Neural crest cell (in vitro differentiated cells): ENCODE measurements at regions not wholly inside any gene's neighbourhood (a gene's known extent, or its start where the extent isn't known, plus 50 kb on each side); places are given as distances from the start of the nearest gene placed in this dataset.

Experiments
- DNase-seq: peaks from one replicate; pipeline ENCODE4 v3.0.0; 2021; ENCODE audit warnings: low read depth, mixed read lengths, low spot score
- H3K27ac Mint-ChIP-seq: one replicate; pipeline ENCODE4 v1.8.0; 2021; ENCODE audit warnings: mild to moderate bottlenecking, mixed read lengths; ENCODE audit not compliant: unreplicated experiment
- H3K27me3 Mint-ChIP-seq: 2 replicates; pipeline ENCODE4 v1.8.0; 2021; ENCODE audit warnings: low read depth, mild to moderate bottlenecking, mixed read lengths
- H3K36me3 Mint-ChIP-seq: 2 replicates; pipeline ENCODE4 v1.8.0; 2021; ENCODE audit warnings: low read depth, mild to moderate bottlenecking, mixed read lengths
- H3K4me1 Mint-ChIP-seq: 2 replicates; pipeline ENCODE4 v1.8.0; 2021; ENCODE audit warnings: mixed read lengths
- H3K4me3 Mint-ChIP-seq: one replicate; pipeline ENCODE4 v1.8.0; 2021; ENCODE audit warnings: mild to moderate bottlenecking, mixed read lengths
- H3K9me3 Mint-ChIP-seq: 2 replicates; pipeline ENCODE4 v1.8.0; 2021; ENCODE audit warnings: mixed read lengths
- CTCF ChIP-seq: fragments of 200-600 bp; sonication (generic); conservative IDR thresholded peaks from 2 replicates; pipeline ENCODE4 v1.5.0; 2021; ENCODE audit warnings: antibody characterized with exemption, mild to moderate bottlenecking

GRCh38 chr3:27985369-27986035, 255.9 kb upstream of the CMC1 start:
- Mint-ChIP-seq H3K4me1 (peaks cover 9% of the 10 kb centered on the region), H3K9me3 (no peaks in the 10 kb centered on the region), H3K4me3 (no peak overlapping the region), H3K27me3 (no peaks in the 10 kb centered on the region), H3K36me3 (no peaks in the 10 kb centered on the region), H3K27ac (no peak overlapping the region)
- no peak for TF ChIP-seq CTCF
- DNase-seq = no peak

- no peaks in the 10 kb centered on the region for H3K27me3 Mint-ChIP-seq
- DNase-seq = no peak
- TF ChIP-seq CTCF = no peak
- H3K9me3 Mint-ChIP-seq = no peaks in the 10 kb centered on the region
- no peaks in the 10 kb centered on the region for H3K36me3 Mint-ChIP-seq
- peaks cover 9% of the 10 kb centered on the region for H3K4me1 Mint-ChIP-seq
- no peak overlapping the region for H3K4me3 Mint-ChIP-seq
- peak overlapping the region; percentile 36 for H3K27ac Mint-ChIP-seq
Measured at GRCh38 chr3:27986234-27986879, 255.1 kb upstream of the CMC1 start.

GRCh38 chr3:27990324-27990723, 251.1 kb upstream of the CMC1 start:
- no peak overlapping the region for H3K4me3 Mint-ChIP-seq
- H3K27me3 Mint-ChIP-seq = no peaks in the 10 kb centered on the region
- TF ChIP-seq CTCF = no peak
- no peaks in the 10 kb centered on the region for H3K36me3 Mint-ChIP-seq
- H3K27ac Mint-ChIP-seq = no peak overlapping the region
- no peak for DNase-seq
- no peaks in the 10 kb centered on the region for H3K9me3 Mint-ChIP-seq
- peaks cover 9% of the 10 kb centered on the region for H3K4me1 Mint-ChIP-seq

- no peaks in the 10 kb centered on the region for H3K9me3 Mint-ChIP-seq
- no peaks in the 10 kb centered on the region for H3K36me3 Mint-ChIP-seq
- no peak overlapping the region for H3K27ac Mint-ChIP-seq
- H3K4me1 Mint-ChIP-seq = peaks cover 8% of the 10 kb centered on the region
- TF ChIP-seq CTCF = no peak
- H3K27me3 Mint-ChIP-seq = no peaks in the 10 kb centered on the region
- no peak overlapping the region for H3K4me3 Mint-ChIP-seq
- no peak for DNase-seq
Measured at GRCh38 chr3:27990837-27991236, 250.6 kb upstream of the CMC1 start.

GRCh38 chr3:27993051-27993450, 248.4 kb upstream of the CMC1 start:
- H3K27me3 Mint-ChIP-seq = no peaks in the 10 kb centered on the region
- H3K27ac Mint-ChIP-seq = no peak overlapping the region
- peaks cover 5% of the 10 kb centered on the region for H3K36me3 Mint-ChIP-seq
- no peak for DNase-seq
- H3K4me3 Mint-ChIP-seq = no peak overlapping the region
- H3K9me3 Mint-ChIP-seq = no peaks in the 10 kb centered on the region
- H3K4me1 Mint-ChIP-seq = no peaks in the 10 kb centered on the region
- no peak for TF ChIP-seq CTCF
